ENCODE measurements at regions not wholly inside any gene's neighbourhood (a gene's known extent, or its start where the extent isn't known, plus 50 kb on each side); places are given as distances from the start of the nearest gene placed in this dataset.

GRCh38 chr7:32316839-32317238 lies 173.3 kb downstream of the LSM5 start:
- H3K27me3 Mint-ChIP-seq, result peaks cover 27% of the 10 kb centered on the region
- no peaks in the 10 kb centered on the region for H3K9me3 Mint-ChIP-seq
- no peak overlapping the region for H3K4me3 Mint-ChIP-seq
- H3K36me3 Mint-ChIP-seq (ENCODE audit: low read depth), result no peaks in the 10 kb centered on the region
- no peaks in the 10 kb centered on the region for H3K4me1 Mint-ChIP-seq (ENCODE audit: low read depth)
- DNase-seq, result no peak
- H3K27ac Mint-ChIP-seq, result no peak overlapping the region

- no peak overlapping the region for H3K27ac Mint-ChIP-seq
- H3K4me3 Mint-ChIP-seq, result no peak overlapping the region
- no peaks in the 10 kb centered on the region for H3K36me3 Mint-ChIP-seq (ENCODE audit: low read depth)
These were observed 175.4 kb downstream of the LSM5 start for GRCh38 chr7:32314761-32315160.

GRCh38 chr7:32301427-32301826 lies 188.8 kb downstream of the LSM5 start:
- DNase-seq, result no peak
- Mint-ChIP-seq H3K27me3 (peaks cover 52% of the 10 kb centered on the region), H3K9me3 (no peaks in the 10 kb centered on the region), H3K4me3 (no peak overlapping the region), H3K4me1 (ENCODE audit: low read depth) (peaks cover 10% of the 10 kb centered on the region), H3K36me3 (ENCODE audit: low read depth) (no peaks in the 10 kb centered on the region), H3K27ac (no peak overlapping the region)

More at GRCh38 chr7:32314761-32315160, 175.4 kb downstream of the LSM5 start:
- Mint-ChIP-seq H3K4me1 (ENCODE audit: low read depth) (no peaks in the 10 kb centered on the region), H3K27me3 (peaks cover 22% of the 10 kb centered on the region), H3K9me3 (no peaks in the 10 kb centered on the region)
- DNase-seq, result no peak

GRCh38 chr7:32299133-32299702 lies 191.0 kb downstream of the LSM5 start:
- Mint-ChIP-seq H3K27ac (no peak overlapping the region), H3K4me3 (peak overlapping the region; percentile 15), H3K27me3 (peaks cover 61% of the 10 kb centered on the region), H3K4me1 (ENCODE audit: low read depth) (peaks cover 10% of the 10 kb centered on the region), H3K9me3 (no peaks in the 10 kb centered on the region), H3K36me3 (ENCODE audit: low read depth) (no peaks in the 10 kb centered on the region)
- DNase-seq, result no peak

GRCh38 chr7:32298408-32299132 lies 191.6 kb downstream of the LSM5 start:
- no peak for DNase-seq
- Mint-ChIP-seq H3K36me3 (ENCODE audit: low read depth) (no peaks in the 10 kb centered on the region), H3K27ac (no peak overlapping the region), H3K9me3 (no peaks in the 10 kb centered on the region), H3K27me3 (peaks cover 61% of the 10 kb centered on the region), H3K4me3 (peak overlapping the region; percentile 15), H3K4me1 (ENCODE audit: low read depth) (peaks cover 10% of the 10 kb centered on the region)

- Mint-ChIP-seq H3K4me1 (ENCODE audit: low read depth) (peaks cover 3% of the 10 kb centered on the region), H3K27ac (no peak overlapping the region), H3K27me3 (peaks cover 41% of the 10 kb centered on the region), H3K4me3 (no peak overlapping the region), H3K36me3 (ENCODE audit: low read depth) (no peaks in the 10 kb centered on the region), H3K9me3 (no peaks in the 10 kb centered on the region)
- DNase-seq, result no peak
These were observed 196.3 kb downstream of the LSM5 start for GRCh38 chr7:32293833-32294232.

- Mint-ChIP-seq H3K4me1 (ENCODE audit: low read depth) (no peaks in the 10 kb centered on the region), H3K36me3 (ENCODE audit: low read depth) (no peaks in the 10 kb centered on the region), H3K4me3 (no peak overlapping the region), H3K27me3 (peaks cover 13% of the 10 kb centered on the region), H3K27ac (no peak overlapping the region), H3K9me3 (no peaks in the 10 kb centered on the region)
- no peak for DNase-seq
These were observed 200.3 kb downstream of the LSM5 start for GRCh38 chr7:32289651-32290414.

GRCh38 chr7:32285698-32286097 lies 204.5 kb downstream of the LSM5 start:
- Mint-ChIP-seq H3K9me3 (no peaks in the 10 kb centered on the region), H3K4me1 (ENCODE audit: low read depth) (no peaks in the 10 kb centered on the region), H3K36me3 (ENCODE audit: low read depth) (no peaks in the 10 kb centered on the region), H3K27me3 (peaks cover 5% of the 10 kb centered on the region), H3K27ac (no peak overlapping the region), H3K4me3 (no peak overlapping the region)
- DNase-seq, result no peak

- no peak overlapping the region for H3K27ac Mint-ChIP-seq
- no peaks in the 10 kb centered on the region for H3K36me3 Mint-ChIP-seq (ENCODE audit: low read depth)
- H3K4me3 Mint-ChIP-seq, result no peak overlapping the region
- no peaks in the 10 kb centered on the region for H3K9me3 Mint-ChIP-seq
- H3K27me3 Mint-ChIP-seq, result peaks cover 5% of the 10 kb centered on the region
- DNase-seq, result no peak
- H3K4me1 Mint-ChIP-seq (ENCODE audit: low read depth), result no peaks in the 10 kb centered on the region
These were observed 206.6 kb downstream of the LSM5 start for GRCh38 chr7:32283546-32283945.

GRCh38 chr7:32279500-32279899 lies 209.3 kb upstream of the PDE1C start:
- Mint-ChIP-seq H3K9me3 (no peaks in the 10 kb centered on the region), H3K4me1 (ENCODE audit: low read depth) (no peaks in the 10 kb centered on the region), H3K4me3 (no peak overlapping the region), H3K27ac (no peak overlapping the region), H3K36me3 (ENCODE audit: low read depth) (no peaks in the 10 kb centered on the region), H3K27me3 (peaks cover 7% of the 10 kb centered on the region)
- DNase-seq, result no peak

- Mint-ChIP-seq H3K36me3 (ENCODE audit: low read depth) (no peaks in the 10 kb centered on the region), H3K4me1 (ENCODE audit: low read depth) (no peaks in the 10 kb centered on the region), H3K9me3 (no peaks in the 10 kb centered on the region), H3K27ac (no peak overlapping the region), H3K4me3 (no peak overlapping the region), H3K27me3 (peaks cover 5% of the 10 kb centered on the region)
- DNase-seq, result no peak
These were observed 205.2 kb upstream of the PDE1C start for GRCh38 chr7:32275216-32276009.

GRCh38 chr7:32273297-32273696 lies 203.1 kb upstream of the PDE1C start:
- Mint-ChIP-seq H3K4me1 (ENCODE audit: low read depth) (no peaks in the 10 kb centered on the region), H3K4me3 (no peak overlapping the region), H3K9me3 (no peaks in the 10 kb centered on the region), H3K27me3 (peaks cover 5% of the 10 kb centered on the region), H3K36me3 (ENCODE audit: low read depth) (no peaks in the 10 kb centered on the region), H3K27ac (no peak overlapping the region)
- no peak for DNase-seq

GRCh38 chr7:32266932-32267475 lies 196.8 kb upstream of the PDE1C start:
- Mint-ChIP-seq H3K27ac (no peak overlapping the region), H3K36me3 (ENCODE audit: low read depth) (no peaks in the 10 kb centered on the region), H3K9me3 (no peaks in the 10 kb centered on the region), H3K4me3 (no peak overlapping the region), H3K4me1 (ENCODE audit: low read depth) (no peaks in the 10 kb centered on the region), H3K27me3 (peaks cover 2% of the 10 kb centered on the region)
- no peak for DNase-seq

- Mint-ChIP-seq H3K4me1 (ENCODE audit: low read depth) (no peaks in the 10 kb centered on the region), H3K27me3 (peaks cover 2% of the 10 kb centered on the region), H3K36me3 (ENCODE audit: low read depth) (no peaks in the 10 kb centered on the region), H3K9me3 (no peaks in the 10 kb centered on the region), H3K27ac (no peak overlapping the region), H3K4me3 (no peak overlapping the region)
- no peak for DNase-seq
These were observed 194.6 kb upstream of the PDE1C start for GRCh38 chr7:32264702-32265284.

Measured in activated T-cell treated with anti-CD3 and anti-CD28 coated beads, Interleukin-2, amount 50 U/mL, for 24 hours (primary cell).